Mucosa of rectum (tissue), 2 donors: ENCODE measurements at regions not wholly inside any gene's neighbourhood (a gene's known extent, or its start where the extent isn't known, plus 50 kb on each side); places are given as distances from the start of the nearest gene placed in this dataset.
"Not testable (repeated sequence)": the region's sequence is repeated elsewhere in the genome, so short reads cannot be mapped to it uniquely, and the experiment has no call there.

Source experiments
- H3K27ac ChIP-seq, 2 donors: one replicate each; pipeline ENCODE4 v1.7.0; 2013; ENCODE audit warnings: inconsistent platforms in 2 of 2, low read depth in 2 of 2, low read length in 2 of 2
- H3K27me3 ChIP-seq, 2 donors: one replicate each; pipeline ENCODE4 v1.7.0; 2013; ENCODE audit warnings: low read length in 2 of 2; ENCODE audit not compliant: control insufficient read depth in 2 of 2, insufficient read depth in 2 of 2
- H3K36me3 ChIP-seq, 2 donors: one replicate each; pipeline ENCODE4 v1.7.0; 2013; ENCODE audit warnings: low read length in 2 of 2; ENCODE audit not compliant: control insufficient read depth in 2 of 2, insufficient read depth in 2 of 2
- H3K4me1 ChIP-seq, 2 donors: one replicate each; pipeline ENCODE4 v1.7.0; 2013; ENCODE audit warnings: low read length in 2 of 2, mild to moderate bottlenecking in 1 of 2; ENCODE audit not compliant: control insufficient read depth in 2 of 2, insufficient read depth in 2 of 2
- H3K4me3 ChIP-seq, 2 donors: one replicate each; pipeline ENCODE4 v1.7.0; 2013; ENCODE audit warnings: low read length in 2 of 2
- H3K9ac ChIP-seq, 2 donors: one replicate each; pipeline ENCODE4 v1.7.0; 2013; ENCODE audit warnings: low read length in 2 of 2, low read depth in 1 of 2, mild to moderate bottlenecking in 1 of 2
- H3K9me3 ChIP-seq, 2 donors: one replicate each; pipeline ENCODE4 v1.7.0; 2013; ENCODE audit warnings: low read length in 2 of 2; ENCODE audit not compliant: control insufficient read depth in 2 of 2
- donor health status: healthy.
- donor health status: Normal muscosa, but diverticular disease.

GRCh38 chr1:104196136-104196535, 446.4 kb downstream of the AMY1C start:
- H3K27me3 ChIP-seq = no peaks in the 10 kb centered on the region
- no peaks in the 10 kb centered on the region for H3K36me3 ChIP-seq
- no peak overlapping the region for H3K4me3 ChIP-seq
- no peaks in the 10 kb centered on the region for H3K4me1 ChIP-seq
- H3K9me3 ChIP-seq = no peaks in the 10 kb centered on the region
- no peak overlapping the region for H3K27ac ChIP-seq
- H3K9ac ChIP-seq = no peak overlapping the region

- Histone ChIP-seq H3K9ac (no peak overlapping the region), H3K27me3 (no peaks in the 10 kb centered on the region), H3K4me1 (no peaks in the 10 kb centered on the region), H3K36me3 (no peaks in the 10 kb centered on the region), H3K9me3 (no peaks in the 10 kb centered on the region), H3K4me3 (no peak overlapping the region), H3K27ac (no peak overlapping the region)
These were observed 447.8 kb downstream of the AMY1C start for GRCh38 chr1:104197516-104197915.

GRCh38 chr1:104212239-104212638, 462.5 kb downstream of the AMY1C start:
- no peaks in the 10 kb centered on the region for H3K4me1 ChIP-seq
- H3K9ac ChIP-seq = no peak overlapping the region
- H3K27ac ChIP-seq = no peak overlapping the region
- H3K27me3 ChIP-seq = no peaks in the 10 kb centered on the region
- H3K36me3 ChIP-seq = no peaks in the 10 kb centered on the region
- no peak overlapping the region for H3K4me3 ChIP-seq
- H3K9me3 ChIP-seq = no peaks in the 10 kb centered on the region

GRCh38 chr1:104217395-104217986, 467.8 kb downstream of the AMY1C start:
- not testable (repeated sequence) for H3K4me1 ChIP-seq, H3K27me3 ChIP-seq, H3K9ac ChIP-seq, H3K4me3 ChIP-seq, H3K9me3 ChIP-seq, H3K36me3 ChIP-seq, H3K27ac ChIP-seq

- Histone ChIP-seq H3K27me3 (no peaks in the 10 kb centered on the region), H3K4me3 (no peak overlapping the region), H3K27ac (no peak overlapping the region), H3K4me1 (no peaks in the 10 kb centered on the region), H3K9ac (no peak overlapping the region), H3K9me3 (no peaks in the 10 kb centered on the region), H3K36me3 (no peaks in the 10 kb centered on the region)
These were observed 480.2 kb downstream of the AMY1C start for GRCh38 chr1:104229860-104230259.

- no peaks in the 10 kb centered on the region for H3K4me1 ChIP-seq
- no peak overlapping the region for H3K9ac ChIP-seq
- H3K4me3 ChIP-seq = no peak overlapping the region
- H3K27ac ChIP-seq = no peak overlapping the region
- no peaks in the 10 kb centered on the region for H3K27me3 ChIP-seq
- peaks cover 1 to 2% of the 10 kb centered on the region in 2 donors for H3K9me3 ChIP-seq
- H3K36me3 ChIP-seq = no peaks in the 10 kb centered on the region
These were observed 482.0 kb downstream of the AMY1C start for GRCh38 chr1:104231676-104232075.

- Histone ChIP-seq H3K27ac (no peak overlapping the region), H3K9me3 (peaks cover 4 to 5% of the 10 kb centered on the region in 2 donors)
These were observed 485.4 kb downstream of the AMY1C start for GRCh38 chr1:104235141-104235540.

GRCh38 chr1:104238991-104239390, 489.3 kb downstream of the AMY1C start:
- Histone ChIP-seq H3K9me3 (peaks cover 4 to 5% of the 10 kb centered on the region in 2 donors), H3K9ac (no peak overlapping the region), H3K36me3 (no peaks in the 10 kb centered on the region), H3K4me3 (no peak overlapping the region), H3K4me1 (no peaks in the 10 kb centered on the region), H3K27ac (no peak overlapping the region), H3K27me3 (no peaks in the 10 kb centered on the region)

More at GRCh38 chr1:104235141-104235540, 485.4 kb downstream of the AMY1C start:
- Histone ChIP-seq H3K27me3 (no peaks in the 10 kb centered on the region), H3K4me3 (no peak overlapping the region), H3K9ac (no peak overlapping the region), H3K36me3 (no peaks in the 10 kb centered on the region), H3K4me1 (no peaks in the 10 kb centered on the region)

- Histone ChIP-seq H3K27me3 (no peaks in the 10 kb centered on the region), H3K4me3 (no peak overlapping the region), H3K9me3 (no peaks in the 10 kb centered on the region), H3K27ac (no peak overlapping the region), H3K4me1 (no peaks in the 10 kb centered on the region), H3K36me3 (no peaks in the 10 kb centered on the region), H3K9ac (no peak overlapping the region)
These were observed 498.7 kb downstream of the AMY1C start for GRCh38 chr1:104248385-104248784.

GRCh38 chr1:104259481-104259880, 509.8 kb downstream of the AMY1C start:
- H3K27me3 ChIP-seq = no peaks in the 10 kb centered on the region
- H3K4me3 ChIP-seq = no peak overlapping the region
- no peaks in the 10 kb centered on the region for H3K4me1 ChIP-seq
- H3K36me3 ChIP-seq = no peaks in the 10 kb centered on the region
- H3K9ac ChIP-seq = no peak overlapping the region
- peaks cover 0 to 2% of the 10 kb centered on the region in 2 donors for H3K9me3 ChIP-seq
- H3K27ac ChIP-seq = no peak overlapping the region

GRCh38 chr1:104263110-104263509, 513.4 kb downstream of the AMY1C start:
- H3K4me3 ChIP-seq, H3K27me3 ChIP-seq, H3K9me3 ChIP-seq, H3K27ac ChIP-seq, H3K36me3 ChIP-seq, H3K9ac ChIP-seq, H3K4me1 ChIP-seq: not testable (repeated sequence)
